GM19467 (cell line): ENCODE measurements at regions not wholly inside any gene's neighbourhood (a gene's known extent, or its start where the extent isn't known, plus 50 kb on each side); places are given as distances from the start of the nearest gene placed in this dataset.

Source experiments
- ATAC-seq: cut with Tn5 transposase; IDR thresholded peaks from one replicate; pipeline ENCODE4 v1.9.1; 2021; ENCODE audit warnings: mild to moderate bottlenecking, moderate library complexity; ENCODE audit not compliant: unreplicated experiment

- ATAC-seq: no peak
Measured at GRCh38 chr2:9738062-9738461, 105.2 kb upstream of the TAF1B start.

GRCh38 chr2:9738535-9739496, 104.5 kb upstream of the TAF1B start:
- ATAC-seq: no peak

GRCh38 chr2:9739531-9739964, 103.7 kb upstream of the TAF1B start:
- ATAC-seq: no peak

GRCh38 chr2:9740382-9741073, 102.7 kb upstream of the TAF1B start:
- ATAC-seq: no peak

- ATAC-seq: no peak
Measured at GRCh38 chr2:9741110-9741509, 102.2 kb upstream of the TAF1B start.

- ATAC-seq: no peak
Measured at GRCh38 chr2:9742601-9743000, 100.7 kb upstream of the TAF1B start.

GRCh38 chr2:9744256-9745004, 98.8 kb upstream of the TAF1B start:
- no peak for ATAC-seq

GRCh38 chr2:9745153-9745899, 97.9 kb upstream of the TAF1B start:
- ATAC-seq: no peak

- no peak for ATAC-seq
Measured at GRCh38 chr2:9747396-9747795, 95.9 kb upstream of the TAF1B start.

- no peak for ATAC-seq
Measured at GRCh38 chr2:9748577-9748976, 94.7 kb upstream of the TAF1B start.

GRCh38 chr2:9749546-9750223, 93.6 kb upstream of the TAF1B start:
- no peak for ATAC-seq

GRCh38 chr2:9750224-9751215, 92.8 kb upstream of the TAF1B start:
- no peak for ATAC-seq

GRCh38 chr2:9751831-9752230, 91.4 kb upstream of the TAF1B start:
- no peak for ATAC-seq

- no peak for ATAC-seq
Measured at GRCh38 chr2:9752441-9753275, 90.6 kb upstream of the TAF1B start.

GRCh38 chr2:9753276-9753600, 90.0 kb upstream of the TAF1B start:
- ATAC-seq: peak; percentile 63

GRCh38 chr2:9753665-9754531, 89.4 kb upstream of the TAF1B start:
- ATAC-seq: no peak

- ATAC-seq: no peak
Measured at GRCh38 chr2:9754532-9754887, 88.8 kb upstream of the TAF1B start.
